ENCODE measurements at regions not wholly inside any gene's neighbourhood (a gene's known extent, or its start where the extent isn't known, plus 50 kb on each side); places are given as distances from the start of the nearest gene placed in this dataset.

GRCh38 chr1:29744684-29745490 lies 508.6 kb downstream of the PTPRU start:
- no peak for DNase-seq

GRCh38 chr1:29743931-29744330 lies 507.6 kb downstream of the PTPRU start:
- no peak for DNase-seq

- no peak for DNase-seq
Measured at GRCh38 chr1:29743264-29743663, 506.9 kb downstream of the PTPRU start.

GRCh38 chr1:29739176-29739575 lies 502.9 kb downstream of the PTPRU start:
- DNase-seq: no peak

- no peak for DNase-seq
Measured at GRCh38 chr1:29736582-29737188, 500.4 kb downstream of the PTPRU start.

- DNase-seq: no peak
Measured at GRCh38 chr1:29732453-29732852, 496.1 kb downstream of the PTPRU start.

GRCh38 chr1:29730623-29731022 lies 494.3 kb downstream of the PTPRU start:
- no peak for DNase-seq

- DNase-seq: no peak
Measured at GRCh38 chr1:29729281-29729680, 493.0 kb downstream of the PTPRU start.

GRCh38 chr1:29728703-29729102 lies 492.4 kb downstream of the PTPRU start:
- no peak for DNase-seq

GRCh38 chr1:29725262-29725661 lies 488.9 kb downstream of the PTPRU start:
- no peak for DNase-seq

GRCh38 chr1:29722598-29722997 lies 486.3 kb downstream of the PTPRU start:
- DNase-seq: no peak

GRCh38 chr1:29719253-29719652 lies 482.9 kb downstream of the PTPRU start:
- DNase-seq: no peak

GRCh38 chr1:29718791-29719190 lies 482.5 kb downstream of the PTPRU start:
- DNase-seq: no peak

GRCh38 chr1:29716306-29716705 lies 480.0 kb downstream of the PTPRU start:
- no peak for DNase-seq

GRCh38 chr1:29713857-29714256 lies 477.5 kb downstream of the PTPRU start:
- DNase-seq: no peak

- no peak for DNase-seq
Measured at GRCh38 chr1:29712801-29713200, 476.5 kb downstream of the PTPRU start.

- DNase-seq: no peak
Measured at GRCh38 chr1:29712284-29712651, 475.9 kb downstream of the PTPRU start.

GRCh38 chr1:29711582-29712283 lies 475.4 kb downstream of the PTPRU start:
- no peak for DNase-seq

GRCh38 chr1:29709704-29710280 lies 473.5 kb downstream of the PTPRU start:
- no peak for DNase-seq

GRCh38 chr1:29708796-29709703 lies 472.7 kb downstream of the PTPRU start:
- no peak for DNase-seq

- no peak for DNase-seq
Measured at GRCh38 chr1:29708381-29708780, 472.1 kb downstream of the PTPRU start.

GRCh38 chr1:29707796-29708195 lies 471.5 kb downstream of the PTPRU start:
- no peak for DNase-seq

GRCh38 chr1:29706936-29707335 lies 470.6 kb downstream of the PTPRU start:
- no peak for DNase-seq

Data from activated CD8-positive, alpha-beta memory T cell treated with anti-CD3 and anti-CD28 coated beads for 24 hours (primary cell).